Esophagus muscularis mucosa (tissue), 4 donors: ENCODE measurements at regions not wholly inside any gene's neighbourhood (a gene's known extent, or its start where the extent isn't known, plus 50 kb on each side); places are given as distances from the start of the nearest gene placed in this dataset.

ENCODE experiments used
- DNase-seq: peaks from one replicate; pipeline ENCODE4 v3.0.0-alpha.2; 2017; ENCODE audit errors: extremely low spot score
- H3K27ac ChIP-seq, 4 donors: fragments of 200-600 bp; sonication (generic); replicated peaks in 1 of 4; 1 replicate in 3 of 4; 2 replicates in 1 of 4; pipeline ENCODE4 v1.5.1; 2016 to 2019; ENCODE audit warnings: mild to moderate bottlenecking in 1 of 4
- H3K27me3 ChIP-seq, 4 donors: fragments of 200-600 bp; sonication (generic); one replicate each; pipeline versions ENCODE4 v1.5.1 to v1.6.0; 2016 to 2019
- H3K36me3 ChIP-seq, 4 donors: fragments of 200-600 bp; sonication (generic); one replicate each; pipeline ENCODE4 v1.5.1; 2016 to 2019
- H3K4me1 ChIP-seq, 4 donors: fragments of 200-600 bp; sonication (generic); one replicate each; pipeline ENCODE4 v1.5.1; 2016 to 2019
- H3K4me3 ChIP-seq, 4 donors: fragments of 200-600 bp; sonication (generic); 1 replicate in 2 of 4; 2 replicates in 2 of 4; pipeline ENCODE4 v1.5.1; 2016 to 2019; ENCODE audit warnings: mild to moderate bottlenecking in 4 of 4, moderate library complexity in 1 of 4
- H3K9me3 ChIP-seq, 4 donors: fragments of 200-600 bp; sonication (generic); 1 replicate in 3 of 4; 2 replicates in 1 of 4; pipeline ENCODE4 v1.5.1; 2016 to 2019
- CTCF ChIP-seq, 3 experiments: fragments of 200-600 bp in 2 of 3; fragments of 450-650 bp in 1 of 3; sonication (generic) in 2 of 3; IDR thresholded peaks; one replicate each; pipeline ENCODE4 v1.5.1; 2017 to 2019; ENCODE audit warnings: antibody characterized with exemption in 3 of 3, mild to moderate bottlenecking in 2 of 3, moderate library complexity in 1 of 3
- EP300 ChIP-seq: sonication (generic); formaldehyde crosslinking; IDR thresholded peaks from one replicate; pipeline ENCODE4 v1.6.1; 2017; ENCODE audit warnings: antibody characterized with exemption
- POLR2A ChIP-seq: fragments of 450-650 bp; IDR thresholded peaks from one replicate; pipeline ENCODE4 v1.6.1; 2017; ENCODE audit warnings: antibody characterized with exemption, moderate library complexity, mild to moderate bottlenecking, low read depth
- POLR2AphosphoS5 ChIP-seq, 2 donors: sonication (generic); formaldehyde crosslinking; IDR thresholded peaks; one replicate each; pipeline ENCODE4 v1.6.1; 2017; ENCODE audit warnings: antibody characterized with exemption in 2 of 2
- WGBS: methylation state at CpG from one replicate; pipeline ENCODE4 v1.1.5; 2018; 5-methylcytosine and 5-hydroxymethylcytosine counted together
- intact Hi-C: fragments of 100-400 bp; cut with DNase I; formaldehyde crosslinking; loops from one replicate; pipeline ENCODE4 v1.15.1; 2023

DNA sequence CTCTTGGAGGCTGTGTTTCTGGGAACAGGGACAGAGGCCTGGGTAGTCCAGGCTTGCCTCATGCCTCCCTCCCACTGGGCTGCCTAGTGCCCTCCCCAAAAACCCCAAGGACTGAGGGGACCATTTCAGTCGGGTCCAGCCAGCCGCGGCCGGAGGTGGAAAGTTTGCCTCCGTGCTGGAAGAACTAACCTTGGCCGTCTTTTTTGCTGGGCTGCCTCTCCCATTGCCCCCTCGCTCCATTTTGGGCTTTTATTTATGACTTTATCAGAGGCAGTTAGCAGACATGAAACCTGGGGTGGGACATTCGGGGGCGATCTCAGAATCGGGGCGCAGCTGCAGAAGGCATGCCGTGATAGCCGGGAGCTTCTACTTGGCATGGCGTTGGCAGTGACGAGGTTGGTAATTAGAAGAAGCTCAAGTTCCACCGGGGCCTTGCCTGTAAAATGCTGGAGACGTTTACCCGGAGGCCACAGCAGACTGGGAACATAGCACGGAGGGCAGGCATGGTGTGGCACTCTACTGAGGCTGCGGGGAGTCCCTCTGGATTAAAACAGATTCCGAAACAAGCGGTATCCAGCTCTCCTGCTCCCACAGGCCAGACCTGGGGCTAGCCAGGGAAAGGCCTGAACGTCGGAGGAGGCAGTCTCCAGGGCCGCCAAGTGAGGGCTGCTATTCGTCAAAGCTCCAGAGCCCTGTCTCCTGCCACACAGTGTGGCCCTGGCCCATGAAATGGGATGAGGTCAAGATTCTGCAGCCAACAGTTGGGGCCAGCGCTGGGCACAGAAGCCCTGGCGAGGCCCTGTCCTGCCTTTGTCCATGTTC is 76.4 kb upstream of the PPARA start:
- Histone ChIP-seq H3K4me1 (peaks cover 51 to 71% (median 66%) of the 10 kb centered on the region in 4 donors), H3K9me3 (no peaks in the 10 kb centered on the region), H3K36me3 (peaks cover 0 to 16% (median 0%) of the 10 kb centered on the region in 4 donors), H3K4me3 (peak overlapping the region; percentile 85 to 92 (median 88)), H3K27ac (peak overlapping the region; percentile 92 to 98 (median 96)), H3K27me3 (no peaks in the 10 kb centered on the region)
- DNase-seq = no peak
- 20% methylated on average over 20 of the region's 28 CpGs for WGBS
- intact Hi-C loops = loop anchor here (5.0 kb wide), 1 partner anchor 62 kb away; no protein-coding TSS in a partner anchor
- peak; percentile 59 to 72 for TF ChIP-seq POLR2AphosphoS5 (IDR thresholded peaks at IDR 0.05)
- no peak for TF ChIP-seq CTCF (IDR thresholded peaks at IDR 0.05)
- TF ChIP-seq EP300 = no peak
- peak; percentile 24 for TF ChIP-seq POLR2A

GRCh38 chr22:46074771-46075551 is 75.4 kb upstream of the PPARA start:
- H3K4me3 ChIP-seq = peak overlapping the region; percentile 85 to 92 (median 88)
- intact Hi-C loops = loop anchor here (5.0 kb wide), 1 partner anchor 63 kb away; no protein-coding TSS in a partner anchor
- TF ChIP-seq POLR2AphosphoS5 (IDR thresholded peaks at IDR 0.05) (no peak), EP300 (no peak), POLR2A (no peak), CTCF (IDR thresholded peaks at IDR 0.05) (no peak)
- no peaks in the 10 kb centered on the region for H3K9me3 ChIP-seq
- H3K36me3 ChIP-seq = peaks cover 0 to 16% (median 0%) of the 10 kb centered on the region in 4 donors
- peaks cover 59 to 73% (median 69%) of the 10 kb centered on the region in 4 donors for H3K4me1 ChIP-seq
- no peak for DNase-seq
- 28% methylated on average over 10 of the region's 19 CpGs for WGBS
- peak overlapping the region; percentile 92 to 98 (median 96) for H3K27ac ChIP-seq
- no peaks in the 10 kb centered on the region for H3K27me3 ChIP-seq

DNA sequence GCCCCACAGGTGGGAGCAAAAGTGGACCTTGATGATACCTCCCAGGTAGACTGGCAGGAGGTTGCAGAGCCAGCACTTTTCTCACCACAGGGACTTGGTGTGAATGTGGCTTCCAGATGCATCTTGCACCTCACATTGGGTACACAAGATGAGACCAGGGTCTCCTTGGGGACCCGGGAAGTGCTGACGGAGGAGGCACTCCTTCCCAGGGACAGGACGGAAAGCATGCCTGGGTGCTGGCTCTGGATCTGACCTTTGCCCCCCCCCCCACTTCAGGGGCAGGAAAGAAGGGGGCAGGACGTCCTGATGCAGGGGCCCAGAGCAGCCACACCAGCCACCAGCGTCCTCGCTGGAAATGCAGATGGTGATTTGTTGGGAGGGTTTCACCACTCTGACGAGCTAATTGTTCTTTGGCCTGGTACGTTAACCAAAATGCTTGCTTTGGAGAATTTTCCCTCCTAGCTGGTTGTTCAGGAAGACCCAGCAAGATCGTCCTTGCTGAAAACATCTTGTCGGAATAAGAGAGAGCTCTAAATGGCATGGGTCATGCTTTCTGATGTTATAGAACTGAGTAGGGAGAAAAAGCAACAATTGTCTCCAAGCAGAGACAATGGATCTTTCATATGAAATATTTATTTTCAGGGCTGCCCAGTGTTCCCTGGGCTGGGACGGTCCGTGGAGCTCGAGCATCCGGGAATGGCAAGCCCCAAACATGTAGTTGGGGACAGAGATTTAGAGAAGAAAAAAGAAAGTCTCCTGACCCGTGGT is 74.4 kb upstream of the PPARA start:
- intact Hi-C loops = no loop called here
- Histone ChIP-seq H3K4me3 (peak overlapping the region; percentile 85 to 92 (median 88)), H3K27me3 (no peaks in the 10 kb centered on the region), H3K9me3 (no peaks in the 10 kb centered on the region), H3K36me3 (peaks cover 0 to 16% (median 0%) of the 10 kb centered on the region in 4 donors), H3K4me1 (peaks cover 62 to 82% (median 75%) of the 10 kb centered on the region in 4 donors), H3K27ac (peak overlapping the region; percentile 92 to 98 (median 96))
- 34% methylated on average over 14 of the region's 15 CpGs for WGBS
- no peak for DNase-seq
- TF ChIP-seq EP300 (no peak), CTCF (IDR thresholded peaks at IDR 0.05) (no peak), POLR2AphosphoS5 (IDR thresholded peaks at IDR 0.05) (no peak), POLR2A (no peak)

- H3K36me3 ChIP-seq = peaks cover 0 to 16% (median 0%) of the 10 kb centered on the region in 4 donors
- H3K4me1 ChIP-seq = peaks cover 71 to 90% (median 84%) of the 10 kb centered on the region in 4 donors
- H3K27ac ChIP-seq = peak overlapping the region; percentile 92 to 98 (median 96)
- no peak for DNase-seq
- TF ChIP-seq POLR2AphosphoS5 (IDR thresholded peaks at IDR 0.05) = peak; percentile 36 to 85
- no peak for TF ChIP-seq POLR2A
- no peak for TF ChIP-seq EP300
- TF ChIP-seq CTCF (IDR thresholded peaks at IDR 0.05) = no peak
- intact Hi-C loops = no loop called here
- peak overlapping the region; percentile 85 to 92 (median 88) for H3K4me3 ChIP-seq
- no peaks in the 10 kb centered on the region for H3K27me3 ChIP-seq
- H3K9me3 ChIP-seq = no peaks in the 10 kb centered on the region
- WGBS = 37% methylated on average over 22 of the region's 23 CpGs
These were observed 73.5 kb upstream of the PPARA start for GRCh38 chr22:46076651-46077339.
